GM21619 (cell line): ENCODE measurements at regions not wholly inside any gene's neighbourhood (a gene's known extent, or its start where the extent isn't known, plus 50 kb on each side); places are given as distances from the start of the nearest gene placed in this dataset.

Experiments
- ATAC-seq: cut with Tn5 transposase; IDR thresholded peaks from one replicate; pipeline ENCODE4 v1.9.1; 2021; ENCODE audit not compliant: unreplicated experiment

DNA sequence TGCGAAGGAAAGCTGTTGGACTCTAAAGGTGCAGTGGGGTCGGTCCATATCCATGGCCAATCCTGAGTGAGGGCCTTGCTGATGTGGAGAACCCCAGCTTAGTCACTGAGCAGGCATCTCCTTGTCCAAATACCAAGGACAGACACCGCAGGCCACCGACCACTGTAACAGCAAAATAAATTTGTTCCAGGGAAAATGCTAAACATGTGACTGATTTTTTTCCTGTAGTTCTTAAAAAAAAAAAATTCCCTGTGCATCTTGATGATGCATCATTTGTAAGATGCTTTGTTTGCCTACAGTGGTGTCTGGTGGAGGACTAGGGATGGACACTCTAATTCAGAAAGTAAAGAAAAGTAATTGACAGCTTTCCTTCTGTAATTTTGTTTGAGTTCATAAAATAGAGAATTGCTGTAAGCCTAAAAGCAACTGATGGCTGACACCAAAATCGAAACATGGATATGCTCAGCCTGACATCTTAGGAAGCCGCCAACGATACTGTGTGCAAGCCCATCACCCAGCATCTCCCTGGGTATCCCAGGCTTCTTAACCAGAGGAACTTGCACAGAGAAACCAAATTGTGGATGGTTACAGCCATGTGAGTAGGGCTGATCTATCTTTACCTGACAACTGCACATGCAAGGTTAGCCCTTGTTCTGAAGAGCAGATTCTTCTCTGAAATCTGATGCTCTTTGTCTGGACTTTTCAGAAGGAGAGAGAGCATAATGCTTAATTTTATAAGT is 188.6 kb downstream of the ARL4C start:
- ATAC-seq = no peak

DNA sequence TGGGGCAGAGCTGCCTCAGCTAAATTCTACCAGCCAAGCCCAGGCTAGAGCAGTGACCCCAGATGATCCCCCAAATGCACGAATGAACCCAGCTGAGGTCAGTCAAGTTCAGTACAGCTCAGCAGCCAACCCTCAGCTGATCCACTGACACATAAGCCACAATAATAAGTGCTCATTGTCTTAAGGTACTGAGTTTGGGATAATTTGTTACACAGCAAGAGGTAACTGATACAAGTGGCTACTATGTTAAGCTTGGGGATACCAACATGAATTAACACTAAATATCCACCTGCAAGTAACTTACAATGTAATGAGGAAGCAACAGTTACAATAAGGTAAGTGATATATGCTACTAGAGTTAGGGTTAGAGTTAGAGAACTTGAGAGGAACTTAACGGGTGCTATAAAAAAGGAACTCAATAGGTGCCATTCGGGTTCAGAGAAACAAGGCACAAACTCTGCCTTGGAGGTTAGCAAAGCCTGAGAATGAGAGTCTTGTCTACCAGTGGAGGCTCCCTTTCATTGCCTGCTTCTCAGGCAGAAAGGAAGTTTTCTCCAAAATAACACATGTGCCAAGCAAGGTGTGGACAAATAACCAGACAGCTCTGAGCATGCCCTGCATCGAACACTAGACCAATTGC is 189.4 kb downstream of the ARL4C start:
- ATAC-seq = no peak

DNA sequence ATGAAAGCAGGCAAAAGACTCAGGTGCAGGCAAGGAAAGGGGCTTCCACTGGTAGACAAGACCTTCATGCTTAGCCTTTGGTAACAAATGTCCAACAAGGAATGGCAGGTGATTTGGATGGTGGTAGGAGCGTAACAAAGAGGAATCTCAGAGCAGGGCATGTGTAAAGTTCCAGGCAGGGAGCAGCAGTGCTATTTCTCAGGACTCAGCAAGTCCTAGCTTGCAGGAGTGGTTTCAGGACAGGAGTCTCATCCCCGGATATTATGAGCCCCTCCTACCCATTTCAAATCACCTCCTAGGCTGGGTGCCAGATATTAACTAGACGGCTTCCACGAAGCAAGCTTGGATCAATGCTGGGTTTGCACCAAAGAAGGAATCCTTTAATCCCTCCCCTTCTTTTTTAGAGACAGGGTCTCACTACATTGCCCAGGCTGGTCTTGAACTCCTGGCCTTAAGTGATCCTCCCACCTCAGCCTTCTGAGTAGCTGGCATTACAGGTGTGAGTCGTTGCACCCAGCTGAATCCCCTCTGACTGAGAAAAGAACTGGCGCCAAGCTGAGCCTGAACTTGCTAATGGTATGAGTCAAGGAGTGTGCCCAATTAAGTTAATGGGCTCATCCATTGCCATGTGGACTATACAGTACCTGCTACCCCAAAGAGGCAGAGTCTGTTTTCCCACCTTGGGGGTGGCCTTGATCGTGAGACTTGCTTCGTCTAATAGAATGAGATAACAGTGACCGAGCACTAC is 190.3 kb downstream of the ARL4C start:
- no peak for ATAC-seq

DNA sequence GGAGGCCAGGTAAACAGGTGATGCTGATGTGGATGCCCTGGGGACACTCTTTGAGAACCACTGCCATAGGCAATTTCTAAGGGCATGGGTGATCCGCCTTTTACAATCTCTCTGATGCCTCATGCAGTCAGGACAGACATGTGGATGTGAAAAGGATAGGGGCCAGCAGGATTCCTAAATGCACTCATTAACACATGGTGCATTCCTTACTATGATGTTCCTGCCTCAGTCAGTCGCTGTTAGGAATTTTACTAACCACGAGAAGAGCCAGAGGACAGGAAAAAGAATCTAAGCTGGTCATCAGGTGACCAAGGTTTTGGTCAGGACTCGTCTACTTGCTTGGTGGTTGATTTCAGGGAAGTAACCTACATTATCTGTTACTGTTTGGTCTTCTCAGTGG is 191.0 kb downstream of the ARL4C start:
- no peak for ATAC-seq

DNA sequence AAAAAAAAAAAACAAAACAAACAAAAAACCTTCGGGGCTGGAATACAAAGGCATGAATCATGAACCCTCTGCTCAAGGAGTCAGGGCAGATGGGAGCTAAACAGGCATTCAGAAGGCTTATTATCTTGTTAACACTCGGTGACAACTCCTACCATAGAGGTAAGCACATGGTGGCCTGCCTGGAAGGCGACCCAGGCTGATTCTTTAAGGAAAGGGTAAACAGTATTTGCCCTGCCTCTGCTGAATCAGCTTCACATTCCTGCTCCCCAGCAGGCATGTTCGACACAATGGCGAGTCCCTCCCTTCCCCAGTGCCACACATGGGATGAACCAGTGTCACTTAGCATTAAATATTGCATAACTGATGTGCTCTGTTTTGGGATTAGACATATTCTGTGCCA is 191.9 kb downstream of the ARL4C start:
- ATAC-seq = no peak

DNA sequence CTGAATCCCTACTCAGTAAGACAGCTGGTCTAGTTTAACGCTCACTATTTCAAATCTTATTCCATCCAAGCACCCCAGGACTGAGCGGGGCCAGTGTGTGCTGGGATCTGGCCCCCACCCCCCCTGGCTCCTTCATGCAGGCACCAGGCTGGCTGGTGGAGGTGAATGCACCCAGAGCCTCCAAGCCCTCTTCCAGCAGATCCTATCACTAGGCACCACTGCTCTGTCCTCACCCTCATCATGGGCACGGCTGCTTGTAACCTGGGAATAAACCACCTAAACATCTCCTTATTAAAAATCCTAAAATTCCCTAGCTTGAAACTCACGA is 194.3 kb downstream of the ARL4C start:
- no peak for ATAC-seq

DNA sequence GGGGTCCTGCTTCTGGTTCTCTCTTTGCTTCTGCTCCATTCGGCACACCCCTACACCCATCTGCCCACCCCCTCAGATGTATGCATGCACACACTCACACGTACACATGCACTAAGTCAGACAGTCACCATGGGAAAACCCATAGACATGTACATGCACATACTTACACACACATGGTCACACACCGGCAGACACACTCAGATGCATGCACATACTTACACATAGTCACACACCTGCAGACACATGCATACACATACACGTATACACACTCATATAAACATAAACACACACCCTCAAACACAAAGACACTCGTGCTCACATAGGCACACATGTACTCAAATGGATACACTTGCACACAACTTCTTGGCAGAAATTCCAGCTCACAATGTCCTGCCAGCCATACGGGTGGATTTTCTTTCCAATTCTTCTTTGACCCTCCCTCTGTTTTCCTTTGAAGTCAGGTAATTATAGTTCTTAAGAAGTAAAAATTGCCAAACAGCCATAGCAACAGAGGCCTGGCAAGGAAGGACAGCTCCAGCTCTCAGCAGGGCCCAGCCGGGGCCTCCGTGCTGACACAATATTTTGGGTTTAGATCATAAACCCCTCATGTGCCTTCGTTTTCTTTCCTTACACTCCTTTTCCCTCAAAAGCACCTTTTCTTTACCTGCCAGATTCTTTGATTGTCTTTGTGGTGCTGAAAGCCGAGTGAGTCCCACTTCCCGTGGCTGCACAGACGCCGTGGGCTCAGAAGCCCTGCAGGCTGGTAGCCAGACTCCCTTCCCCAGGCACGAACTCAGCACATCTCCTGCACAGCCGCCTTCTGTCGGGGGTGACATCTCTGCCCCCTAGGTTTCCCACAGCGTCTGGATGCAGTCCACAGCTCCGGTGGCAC is 195.7 kb downstream of the ARL4C start:
- no peak for ATAC-seq

DNA sequence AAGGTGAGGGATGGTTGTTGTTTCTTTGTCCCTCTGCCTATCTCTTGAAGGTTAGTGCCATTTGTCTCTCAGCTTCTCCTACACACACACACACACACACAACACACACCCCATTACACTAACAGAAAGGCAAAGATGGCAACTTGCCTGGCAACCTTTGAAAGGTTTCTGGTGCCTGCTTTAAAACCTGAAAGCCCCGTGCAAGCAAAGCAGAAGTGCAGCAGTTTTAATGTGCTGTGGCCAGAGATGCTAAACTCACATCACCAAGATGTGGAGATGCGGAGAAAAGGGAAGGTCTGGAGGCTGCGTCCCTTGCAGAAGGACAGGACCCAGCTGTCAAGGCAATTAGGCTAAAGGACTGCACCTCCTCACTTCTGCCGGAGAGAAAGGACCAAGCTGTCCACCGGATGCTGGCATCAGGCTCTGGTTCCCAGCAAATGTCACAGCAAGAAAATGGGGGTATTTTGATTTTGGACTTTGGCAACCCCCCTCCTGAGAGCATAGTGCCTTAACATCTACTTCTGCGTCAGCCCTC is 196.4 kb downstream of the ARL4C start:
- ATAC-seq = no peak

DNA sequence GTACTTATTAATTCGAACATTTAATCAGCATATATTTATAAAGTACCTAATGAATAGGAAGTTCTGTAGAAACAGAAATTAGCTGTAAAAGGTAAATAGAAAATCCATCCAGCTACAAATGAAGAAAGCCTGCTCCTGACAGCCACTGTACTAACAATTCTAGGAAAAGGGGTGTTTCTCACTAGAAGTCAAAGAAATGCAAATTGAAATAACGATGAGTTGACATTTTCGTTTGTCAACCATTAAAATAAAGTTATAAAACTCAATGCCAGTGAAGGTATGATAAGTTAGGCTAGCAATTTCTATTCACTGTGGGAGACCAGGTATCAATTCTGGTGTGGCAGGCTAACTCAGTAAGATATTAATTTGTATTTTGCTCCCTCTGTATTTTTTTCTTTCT is 198.0 kb downstream of the ARL4C start:
- ATAC-seq = no peak

DNA sequence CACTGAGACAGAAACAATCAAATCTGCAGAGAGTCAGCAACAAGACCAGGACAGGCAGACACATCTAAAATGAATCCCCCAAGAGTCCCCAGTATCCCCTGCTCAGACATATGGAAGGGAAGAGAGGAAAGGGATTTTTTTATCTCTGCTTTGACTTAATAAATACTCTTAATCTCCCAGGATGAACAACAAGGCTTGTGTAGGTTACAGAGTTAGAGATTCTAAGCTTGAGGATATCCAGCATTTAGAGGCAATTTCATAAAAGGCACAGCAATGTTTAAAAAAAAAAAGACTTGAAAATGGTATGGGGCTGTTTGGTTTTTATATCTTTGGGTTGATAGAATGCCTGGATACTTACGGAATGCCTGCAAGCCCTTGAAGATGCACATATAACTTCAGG is 199.9 kb downstream of the ARL4C start:
- no peak for ATAC-seq

DNA sequence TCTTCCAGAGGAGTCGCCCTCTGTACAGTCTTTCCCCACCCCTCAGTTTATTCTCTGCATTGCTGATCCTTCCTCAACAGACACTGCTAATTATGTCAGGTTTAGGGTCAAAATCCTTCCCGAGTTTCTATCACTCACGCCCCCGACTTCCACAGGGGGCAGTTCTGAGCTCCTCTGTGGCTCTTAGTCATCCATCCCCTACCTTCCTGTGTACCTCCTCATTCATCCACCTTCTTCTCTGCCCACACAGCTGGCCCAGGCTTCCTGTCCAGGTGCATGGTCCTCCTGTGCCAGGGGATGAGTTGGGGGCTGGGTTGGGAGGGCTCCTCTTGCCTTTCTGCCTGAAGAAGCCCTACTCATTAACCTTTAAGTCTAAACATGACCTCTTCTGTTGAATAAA is 202.9 kb downstream of the ARL4C start:
- no peak for ATAC-seq

DNA sequence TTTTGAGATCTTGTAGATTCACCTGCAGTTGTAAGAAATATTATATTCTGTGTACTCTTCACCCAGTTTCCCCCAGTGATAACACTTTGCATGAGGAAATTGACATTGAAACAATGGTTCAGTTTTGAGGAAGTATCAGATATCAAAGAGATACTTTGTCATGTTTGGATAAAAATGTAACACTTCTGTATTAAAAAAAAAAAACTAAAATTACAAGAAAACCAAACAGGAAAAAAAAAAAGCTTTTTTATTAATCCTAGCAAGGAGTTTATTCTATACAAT is 204.0 kb downstream of the ARL4C start:
- ATAC-seq = no peak

DNA sequence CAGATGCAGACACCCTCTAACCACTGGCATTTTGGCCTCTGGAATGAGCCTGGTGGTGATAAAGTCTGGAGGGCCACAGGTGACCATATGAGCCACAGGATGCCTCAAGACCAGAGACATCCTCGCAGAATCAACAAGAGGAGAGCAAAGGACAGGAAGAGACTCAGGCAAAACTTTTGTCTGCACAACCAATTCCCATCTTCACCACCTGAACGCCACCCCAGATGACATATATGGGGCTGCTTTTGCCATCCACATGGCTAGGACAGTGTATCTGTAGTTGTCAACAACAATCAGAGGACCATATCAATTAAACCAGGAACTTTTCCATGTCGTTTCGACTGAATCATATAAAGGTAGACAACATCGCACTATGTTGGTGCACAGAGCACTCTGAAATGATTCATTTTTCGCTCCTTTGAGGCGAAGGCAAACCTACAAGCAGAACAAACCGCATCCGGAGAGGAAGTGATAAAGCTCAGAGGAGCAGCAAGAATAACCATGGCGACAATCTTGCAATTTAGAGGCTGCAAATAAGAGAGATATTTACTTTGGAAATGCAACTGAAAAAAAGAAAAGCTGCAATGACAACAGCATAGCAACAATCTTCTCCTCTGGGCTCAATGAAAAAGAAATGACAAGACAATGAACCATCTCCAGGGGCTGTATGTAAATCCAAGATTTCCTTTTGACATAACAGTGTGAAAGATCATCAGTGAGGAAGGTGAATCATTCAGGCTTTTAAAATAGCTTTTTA is 204.5 kb downstream of the ARL4C start:
- ATAC-seq = peak; percentile 62

DNA sequence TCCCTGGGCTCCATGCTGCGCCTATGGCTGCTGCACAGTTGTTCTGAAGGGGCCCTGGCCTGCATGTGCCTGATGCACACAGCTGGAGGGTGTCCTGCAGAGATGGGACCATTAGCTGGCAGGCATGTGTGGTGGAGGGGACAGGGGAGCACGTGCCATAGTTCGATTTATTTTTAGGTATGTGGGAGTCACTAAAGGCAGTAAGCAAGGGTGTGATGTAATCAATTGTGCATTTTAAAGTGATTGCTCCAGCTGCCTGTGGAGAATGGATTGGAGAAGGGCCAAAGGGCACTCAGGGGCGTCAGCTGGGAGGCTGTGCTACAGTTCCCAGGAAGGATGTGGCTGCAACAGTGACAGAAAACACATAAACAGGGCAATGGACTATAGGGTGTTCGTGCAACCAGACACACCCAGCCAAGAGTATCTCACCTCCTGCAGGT is 205.1 kb downstream of the ARL4C start:
- peak; percentile 22 for ATAC-seq

DNA sequence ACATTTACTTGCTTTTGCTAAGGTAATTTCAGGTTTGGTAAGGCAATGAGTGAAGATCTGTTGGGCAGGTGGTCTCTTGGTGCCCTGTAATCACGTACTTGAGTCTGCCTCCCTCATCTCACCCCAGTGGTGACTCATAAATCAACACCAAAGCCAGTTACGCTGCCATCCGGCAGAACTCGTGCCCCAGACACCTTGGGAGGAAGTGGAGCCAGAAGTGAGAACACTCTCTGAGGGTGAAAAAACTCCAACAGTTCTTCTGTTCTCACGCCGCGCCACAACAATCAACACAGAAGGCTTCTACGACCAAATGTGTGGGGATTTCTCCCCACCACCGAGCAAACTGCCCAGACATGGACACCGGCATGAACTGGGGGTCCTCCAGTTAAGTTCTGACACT is 206.2 kb downstream of the ARL4C start:
- peak; percentile 56 for ATAC-seq

DNA sequence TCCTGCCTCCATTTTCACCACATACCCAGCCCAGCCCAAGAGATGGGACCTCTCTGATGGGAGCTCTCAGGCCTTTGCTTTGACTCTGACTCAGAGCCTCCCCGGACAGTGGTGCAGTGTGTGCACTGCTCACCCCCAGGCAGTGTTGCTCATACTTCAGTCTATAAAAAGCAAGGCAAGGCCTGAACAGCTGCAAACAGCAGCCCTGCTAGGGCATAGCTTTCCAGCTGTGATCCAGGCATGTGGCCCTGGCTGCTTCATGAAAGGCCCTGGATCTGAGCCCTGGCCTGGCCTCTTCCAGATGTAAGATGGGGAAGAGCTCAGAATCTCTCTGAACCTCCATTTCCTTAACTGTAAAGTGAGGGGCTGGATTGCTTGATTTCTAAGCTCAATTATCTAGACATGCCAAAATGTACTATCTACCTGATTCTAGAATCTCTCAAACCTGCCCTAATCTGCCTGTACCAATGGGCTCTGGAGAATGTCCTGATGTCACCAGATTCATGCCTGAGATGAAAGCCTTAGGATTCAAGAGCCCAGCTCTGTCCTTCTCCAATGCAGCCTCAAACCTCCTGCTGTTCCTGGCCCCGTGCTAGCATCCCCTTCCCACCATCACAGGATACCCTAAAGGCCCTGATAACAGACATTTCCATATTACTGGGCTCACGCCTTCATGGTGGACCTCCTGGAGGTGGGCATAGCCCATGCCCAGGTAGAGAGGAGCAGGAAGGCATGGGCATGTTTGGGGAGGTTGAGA is 206.9 kb downstream of the ARL4C start:
- no peak for ATAC-seq

DNA sequence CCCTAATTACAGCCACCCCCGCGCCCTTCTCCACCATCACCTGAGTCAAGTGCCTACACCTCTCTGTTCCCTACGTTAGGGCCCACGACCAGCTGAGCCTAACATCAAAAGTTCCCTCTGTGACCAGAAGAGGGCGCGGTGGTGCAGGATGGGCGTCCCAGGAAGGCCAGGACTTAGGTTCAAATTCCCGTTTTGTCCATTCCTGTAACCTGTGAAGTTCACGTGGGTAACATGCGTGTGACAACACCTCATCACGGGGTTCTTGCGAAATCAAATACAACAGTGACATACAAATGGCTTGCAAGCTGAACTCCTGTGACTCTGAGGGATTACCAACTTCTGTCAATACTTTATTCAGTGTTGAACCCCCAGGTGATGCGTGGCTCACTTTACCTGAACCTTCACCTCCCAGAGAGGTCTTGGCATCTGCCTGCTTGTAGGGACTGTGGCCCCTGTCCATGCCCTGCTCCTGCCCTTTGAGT is 207.9 kb downstream of the ARL4C start:
- no peak for ATAC-seq

DNA sequence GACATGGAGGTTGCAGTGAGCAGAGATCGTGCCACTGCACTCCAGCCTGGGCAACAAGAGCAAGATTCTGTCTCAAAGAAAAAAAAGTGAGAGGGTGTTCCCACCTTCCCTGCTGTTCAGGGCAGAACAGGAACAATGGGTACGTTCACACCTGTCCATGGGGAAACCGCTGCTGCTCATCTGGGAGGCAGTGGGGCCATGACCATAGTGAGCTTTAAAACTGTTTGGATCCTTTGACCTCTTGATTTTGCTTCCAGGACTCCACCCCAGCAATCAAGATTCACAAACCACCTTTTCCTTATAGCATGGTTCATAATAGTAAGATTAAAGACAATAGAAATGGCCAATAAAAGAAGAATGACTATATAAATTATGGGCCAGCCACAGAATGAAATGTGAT is 209.2 kb downstream of the ARL4C start:
- no peak for ATAC-seq

DNA sequence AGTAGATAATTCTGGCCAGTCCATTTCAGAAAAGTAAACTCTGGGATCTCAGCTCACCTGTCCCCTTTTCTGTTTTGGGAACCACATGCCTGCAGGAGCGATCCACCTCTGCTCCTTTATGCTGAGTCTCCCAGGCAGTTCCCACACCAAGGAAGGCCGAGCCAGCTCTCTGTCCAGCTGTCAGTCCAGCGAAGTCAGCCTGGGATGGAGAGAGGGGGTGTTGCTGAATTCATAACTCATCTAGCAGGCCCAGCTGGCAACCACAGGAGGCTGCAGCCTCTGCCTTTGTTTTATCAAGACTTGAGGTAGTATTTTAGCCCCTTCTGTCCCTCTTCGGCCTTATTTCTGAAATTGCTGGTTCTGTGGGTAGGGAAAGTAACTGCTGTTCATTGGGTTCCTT is 209.9 kb downstream of the ARL4C start:
- no peak for ATAC-seq

DNA sequence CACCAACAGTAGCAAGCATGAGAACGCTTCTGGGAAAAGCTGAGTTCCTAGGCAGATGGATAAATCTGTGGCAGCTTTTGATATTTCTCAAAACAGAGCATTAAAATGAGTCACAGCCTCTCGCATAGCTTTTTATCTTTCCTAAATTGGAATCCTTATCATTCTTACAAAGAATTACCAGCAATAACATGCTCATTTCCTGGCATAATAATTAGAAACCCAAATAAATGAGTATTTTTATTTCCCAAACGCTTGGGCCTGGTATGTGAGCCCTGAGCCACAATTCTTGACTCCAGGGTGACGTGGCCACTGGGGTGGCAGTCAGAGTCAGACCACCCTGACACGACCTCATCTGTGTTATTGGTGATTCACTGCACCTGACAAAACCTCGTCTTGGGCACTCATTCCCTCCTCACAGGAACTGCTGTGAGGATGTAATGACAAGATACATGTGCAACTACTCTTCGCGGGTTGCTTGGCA is 210.7 kb downstream of the ARL4C start:
- no peak for ATAC-seq
